ENCODE measurements at regions not wholly inside any gene's neighbourhood (a gene's known extent, or its start where the extent isn't known, plus 50 kb on each side); places are given as distances from the start of the nearest gene placed in this dataset.

- no peak for DNase-seq (ENCODE audit: low read depth in 2 of 2)
Observed at GRCh38 chr15:39075756-39076341, 505.0 kb upstream of the THBS1 start.

GRCh38 chr15:39078026-39078425 lies 502.9 kb upstream of the THBS1 start:
- DNase-seq (ENCODE audit: low read depth in 2 of 2), result no peak

DNA sequence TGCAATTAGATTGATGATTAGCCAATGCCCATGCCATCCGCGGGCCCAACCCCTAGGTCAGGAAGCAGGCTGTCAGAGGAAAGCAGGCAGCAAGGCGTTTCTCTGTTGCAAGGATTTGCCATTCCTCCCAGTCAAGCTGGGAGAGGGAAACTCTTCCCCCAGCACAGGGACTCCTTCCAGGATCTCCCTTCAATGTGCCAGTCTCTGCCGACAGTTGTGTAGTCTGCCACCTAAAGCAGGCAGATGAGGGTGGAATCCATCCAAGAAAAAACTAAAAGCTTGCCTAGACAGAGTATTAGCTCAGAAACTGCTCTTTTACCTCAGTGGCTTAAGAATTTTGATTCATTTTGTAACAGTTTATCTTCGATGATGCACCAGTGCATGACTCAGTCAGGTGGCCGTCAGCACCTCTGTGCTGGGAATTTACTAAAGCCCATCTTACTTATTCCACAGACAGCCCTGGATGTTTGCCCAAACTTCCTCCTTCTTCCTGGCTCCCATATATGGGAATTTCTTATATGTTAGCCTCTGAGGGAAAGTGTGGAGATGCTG lies 501.5 kb upstream of the THBS1 start:
- DNase-seq (ENCODE audit: low read depth in 2 of 2), result no peak

- no peak for DNase-seq (ENCODE audit: low read depth in 2 of 2)
Observed at GRCh38 chr15:39083213-39083612, 497.7 kb upstream of the THBS1 start.

DNA sequence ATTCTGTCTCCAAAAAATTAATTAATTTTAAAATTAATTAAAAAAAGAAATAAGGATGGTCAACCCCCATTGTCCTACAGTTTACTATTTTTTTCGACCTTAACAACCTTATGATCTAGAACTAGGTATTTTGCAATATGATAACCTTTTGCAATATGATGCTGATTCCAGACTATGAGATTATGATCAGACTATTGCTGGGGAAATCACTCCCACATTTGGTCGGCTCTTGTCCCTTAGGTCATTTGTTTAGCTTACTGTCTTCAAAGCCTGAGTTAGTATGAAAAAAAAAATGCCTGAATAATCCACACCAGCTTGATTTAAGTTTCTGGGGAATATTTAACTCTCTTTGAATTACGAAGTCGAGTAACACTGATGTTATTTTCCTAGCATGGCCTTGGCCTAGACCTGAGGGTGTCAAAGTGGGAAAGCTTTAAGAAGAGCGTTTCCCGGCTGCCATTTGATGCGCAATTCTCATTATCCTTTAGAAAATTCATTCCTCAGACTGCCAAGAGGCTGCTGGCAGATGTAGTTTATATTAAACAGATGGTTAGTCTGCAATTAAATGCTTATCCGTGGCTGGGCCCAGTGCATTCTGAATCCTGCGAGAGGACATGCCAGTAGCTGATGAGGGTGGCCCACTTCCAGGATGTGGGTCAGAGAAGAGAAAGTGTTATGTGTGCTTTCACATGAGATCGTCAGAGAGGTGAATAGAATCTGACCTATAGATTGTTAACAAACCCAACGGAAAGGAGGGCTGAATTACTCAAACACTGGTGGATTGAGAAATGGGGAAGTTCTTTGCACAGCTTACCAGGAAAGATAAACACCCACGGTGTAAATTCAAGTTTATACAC lies 496.0 kb upstream of the THBS1 start:
- DNase-seq (ENCODE audit: low read depth in 2 of 2), result no peak

GRCh38 chr15:39086641-39087040 lies 494.2 kb upstream of the THBS1 start:
- DNase-seq (ENCODE audit: low read depth in 2 of 2), result no peak

GRCh38 chr15:39088156-39088555 lies 492.7 kb upstream of the THBS1 start:
- no peak for DNase-seq (ENCODE audit: low read depth in 2 of 2)

- DNase-seq (ENCODE audit: low read depth in 2 of 2), result no peak
Observed at GRCh38 chr15:39092354-39092753, 488.5 kb upstream of the THBS1 start.

GRCh38 chr15:39092761-39093160 lies 488.1 kb upstream of the THBS1 start:
- no peak for DNase-seq (ENCODE audit: low read depth in 2 of 2)

- no peak for DNase-seq (ENCODE audit: low read depth in 2 of 2)
Observed at GRCh38 chr15:39094116-39094515, 486.8 kb upstream of the THBS1 start.

GRCh38 chr15:39095218-39095879 lies 485.5 kb upstream of the THBS1 start:
- no peak for DNase-seq (ENCODE audit: low read depth in 2 of 2)

DNA sequence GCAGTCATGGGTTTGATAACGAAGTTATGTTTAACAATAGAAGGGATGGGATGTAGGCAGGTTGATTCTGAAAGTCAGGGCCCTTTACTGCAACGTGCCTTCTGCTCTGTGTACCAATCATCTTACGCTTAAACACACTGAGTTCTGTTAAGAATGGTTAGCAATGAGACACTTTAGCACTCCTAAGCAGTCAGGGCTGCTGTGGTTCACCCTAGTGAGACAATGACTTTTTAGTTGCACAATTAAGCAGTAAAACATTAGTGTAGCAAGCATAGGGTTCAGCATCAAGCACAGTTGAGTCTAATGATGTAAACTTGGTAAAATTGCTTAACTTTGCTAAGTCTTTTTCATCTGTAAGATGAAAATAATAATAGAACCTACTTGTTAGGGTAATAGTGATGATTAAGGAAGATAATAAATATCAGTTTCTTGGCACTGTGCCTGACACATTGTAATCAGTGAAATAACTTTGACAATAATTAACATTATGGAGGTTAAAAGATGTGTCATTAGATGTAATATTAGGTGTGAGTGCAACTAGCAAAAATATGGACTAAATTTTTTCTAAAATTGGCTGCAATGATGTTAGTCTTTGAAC lies 484.2 kb upstream of the THBS1 start:
- DNase-seq (ENCODE audit: low read depth in 2 of 2), result no peak

DNA sequence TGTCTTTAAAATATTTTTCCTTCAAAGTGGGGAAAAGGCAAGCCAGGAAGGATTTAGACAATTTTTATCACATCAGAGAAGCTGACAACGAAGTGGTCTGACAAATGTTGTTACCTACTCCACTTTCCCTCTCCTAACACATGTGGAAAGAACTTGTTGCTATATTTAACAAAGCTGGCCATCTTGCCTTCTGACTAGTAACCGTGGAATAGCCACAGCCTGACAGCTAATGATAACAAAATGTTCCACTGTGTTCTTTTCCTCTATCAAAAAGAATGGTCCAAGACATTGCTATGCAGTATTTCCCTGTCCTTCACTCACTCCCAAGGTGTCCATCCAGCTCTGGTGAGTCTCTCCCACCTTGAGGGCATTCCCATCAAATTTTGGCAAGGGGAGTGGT lies 481.4 kb upstream of the THBS1 start:
- no peak for DNase-seq (ENCODE audit: low read depth in 2 of 2)

- no peak for DNase-seq (ENCODE audit: low read depth in 2 of 2)
Observed at GRCh38 chr15:39100106-39100660, 480.7 kb upstream of the THBS1 start.

GRCh38 chr15:39102431-39102830 lies 478.4 kb upstream of the THBS1 start:
- DNase-seq (ENCODE audit: low read depth in 2 of 2), result no peak

DNA sequence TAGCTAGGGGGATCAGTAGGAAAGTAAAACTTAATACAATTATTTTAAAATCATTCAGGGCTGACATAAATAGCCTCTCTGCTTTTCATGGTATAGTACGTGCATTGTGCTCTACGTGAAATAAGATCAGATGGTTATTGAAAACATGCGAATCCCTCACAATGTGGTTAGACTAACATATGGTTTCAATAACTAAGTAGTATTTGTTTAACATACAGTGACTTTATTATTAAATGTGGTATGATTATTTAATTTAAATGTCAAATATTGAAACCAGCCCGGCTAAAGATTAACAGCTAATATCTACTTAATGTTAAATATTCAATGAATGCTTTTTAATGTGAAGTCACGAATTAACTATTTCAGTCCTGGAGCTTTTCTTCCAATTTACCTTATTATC lies 473.9 kb upstream of the THBS1 start:
- no peak for DNase-seq (ENCODE audit: low read depth in 2 of 2)

GRCh38 chr15:39108021-39108420 lies 472.9 kb upstream of the THBS1 start:
- no peak for DNase-seq (ENCODE audit: low read depth in 2 of 2)

DNA sequence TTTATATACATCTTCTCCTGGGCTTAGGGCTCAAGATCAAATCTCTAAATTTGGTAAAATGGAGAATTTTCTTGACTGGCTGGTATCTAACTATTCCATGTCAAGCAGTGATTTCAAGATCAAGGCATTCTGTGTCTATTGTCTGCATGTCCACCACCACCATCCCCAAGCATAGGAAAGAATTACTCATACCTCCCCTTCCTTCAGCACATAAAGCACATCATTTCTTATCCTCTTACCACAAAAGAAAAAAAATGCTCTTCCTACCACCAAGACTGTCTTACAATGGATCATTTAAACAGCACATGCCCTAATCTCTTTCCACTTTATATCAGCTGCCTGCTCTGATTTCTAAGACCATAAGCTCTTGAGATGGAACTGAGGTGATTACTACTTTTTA lies 470.5 kb upstream of the THBS1 start:
- no peak for DNase-seq (ENCODE audit: low read depth in 2 of 2)

GRCh38 chr15:39110746-39111145 lies 470.1 kb upstream of the THBS1 start:
- DNase-seq (ENCODE audit: low read depth in 2 of 2), result no peak

- no peak for DNase-seq (ENCODE audit: low read depth in 2 of 2)
Observed at GRCh38 chr15:39113741-39114140, 467.1 kb upstream of the THBS1 start.

DNA sequence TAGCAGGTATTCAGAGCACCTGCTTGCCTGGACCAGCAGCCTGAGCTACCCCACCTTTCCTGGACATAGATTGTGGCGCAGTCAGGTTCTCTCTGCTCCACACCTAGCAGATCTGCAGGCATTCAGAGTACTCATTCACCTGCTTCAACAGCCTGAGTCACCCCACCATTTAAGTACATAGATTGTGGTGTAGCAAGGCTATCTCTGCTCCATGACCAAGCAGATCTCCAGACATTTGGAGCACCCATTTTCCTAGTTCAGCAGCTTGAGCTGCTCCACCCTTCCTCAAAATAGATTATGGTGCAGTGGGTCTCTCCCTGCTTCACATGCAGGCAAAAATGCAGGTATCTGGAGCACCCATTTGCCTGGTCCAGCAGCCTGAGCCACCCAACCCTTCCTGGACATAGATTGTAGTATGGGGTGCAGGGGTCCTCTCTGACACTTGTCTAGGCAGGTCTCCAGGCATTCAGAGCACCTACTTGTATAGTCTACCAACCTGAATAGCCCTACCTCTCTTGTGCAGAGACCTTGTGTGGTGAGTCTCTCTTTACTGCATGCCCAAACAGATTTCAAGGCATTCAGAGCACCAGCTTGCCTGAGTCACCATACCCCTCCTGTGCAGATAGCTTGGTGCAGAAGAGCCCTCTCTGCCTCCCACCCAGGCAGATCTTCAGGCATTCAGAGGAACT lies 466.0 kb upstream of the THBS1 start:
- no peak for DNase-seq (ENCODE audit: low read depth in 2 of 2)
